Mesenchymal stem cell (in vitro differentiated cells and primary cell): ENCODE measurements at regions not wholly inside any gene's neighbourhood (a gene's known extent, or its start where the extent isn't known, plus 50 kb on each side); places are given as distances from the start of the nearest gene placed in this dataset.

Source experiments
- DNase-seq: peaks from one replicate; pipeline ENCODE4 v3.0.0-alpha.2; 2013
- H2AFZ ChIP-seq: one replicate; pipeline ENCODE4 v1.6.1; 2013; ENCODE audit warnings: low read depth, mild to moderate bottlenecking, control low read depth, inconsistent platforms, low read length, moderate library complexity
- H2AK5ac ChIP-seq: 2 replicates; pipeline ENCODE4 v1.6.1; 2013; ENCODE audit warnings: low read length, moderate library complexity, mild to moderate bottlenecking, inconsistent platforms; ENCODE audit not compliant: severe bottlenecking
- H2BK120ac ChIP-seq: one replicate; pipeline ENCODE4 v1.6.1; 2013; ENCODE audit warnings: low read depth, mild to moderate bottlenecking, inconsistent platforms, low read length, moderate library complexity
- H2BK12ac ChIP-seq, 2 experiments: one replicate each; pipeline ENCODE4 v1.6.1; 2013; ENCODE audit warnings: inconsistent platforms in 2 of 2, low read length in 2 of 2, mild to moderate bottlenecking in 2 of 2, moderate library complexity in 2 of 2, control low read depth in 1 of 2
- H2BK15ac ChIP-seq: one replicate; pipeline ENCODE4 v1.6.1; 2013; ENCODE audit warnings: mild to moderate bottlenecking, low read depth, inconsistent platforms; ENCODE audit not compliant: poor library complexity, severe bottlenecking
- H2BK5ac ChIP-seq: 2 replicates; pipeline ENCODE4 v1.6.1; 2013; ENCODE audit warnings: low read depth, mild to moderate bottlenecking, low read length, control low read depth, inconsistent platforms; ENCODE audit not compliant: poor library complexity, severe bottlenecking
- H3K14ac ChIP-seq, 2 experiments: one replicate each; pipeline ENCODE4 v1.6.1; 2013; ENCODE audit warnings: inconsistent platforms in 2 of 2, low read length in 2 of 2, control low read depth in 1 of 2, mild to moderate bottlenecking in 1 of 2, moderate library complexity in 1 of 2
- H3K18ac ChIP-seq, 2 experiments: one replicate each; pipeline ENCODE4 v1.6.1; 2013; ENCODE audit warnings: inconsistent platforms in 2 of 2, low read length in 2 of 2, control low read depth in 1 of 2, low read depth in 1 of 2, mild to moderate bottlenecking in 1 of 2
- H3K23ac ChIP-seq, 2 experiments: one replicate each; pipeline ENCODE4 v1.6.1; 2013; ENCODE audit warnings: inconsistent platforms in 2 of 2, low read length in 2 of 2, mild to moderate bottlenecking in 2 of 2, moderate library complexity in 2 of 2, control low read depth in 1 of 2
- H3K27ac ChIP-seq: 2 replicates; pipeline ENCODE4 v1.5.1; 2013; ENCODE audit warnings: mild to moderate bottlenecking, moderate library complexity, low read length, control low read depth, inconsistent platforms; ENCODE audit not compliant: poor library complexity, severe bottlenecking
- H3K27me3 ChIP-seq, 2 experiments: 2 replicates each; pipeline versions ENCODE4 v1.6.1 to v1.7.0; 2013; ENCODE audit warnings: low read length in 2 of 2, mild to moderate bottlenecking in 2 of 2, moderate library complexity in 2 of 2, control low read depth in 1 of 2, inconsistent platforms in 1 of 2; ENCODE audit not compliant: control insufficient read depth in 1 of 2, insufficient read depth in 1 of 2
- H3K36me3 ChIP-seq, 2 experiments: 2 replicates each; pipeline versions ENCODE4 v1.6.1 to v1.7.0; 2013; ENCODE audit warnings: low read length in 2 of 2, control low read depth in 1 of 2, inconsistent platforms in 1 of 2, low read depth in 1 of 2, mild to moderate bottlenecking in 1 of 2; ENCODE audit not compliant: insufficient read depth in 2 of 2, control insufficient read depth in 1 of 2
- H3K4ac ChIP-seq, 2 experiments: one replicate each; pipeline ENCODE4 v1.6.1; 2013; ENCODE audit warnings: inconsistent platforms in 2 of 2, low read length in 2 of 2, mild to moderate bottlenecking in 2 of 2, moderate library complexity in 2 of 2, control low read depth in 1 of 2, low read depth in 1 of 2
- H3K4me1 ChIP-seq: 2 replicates; pipeline ENCODE4 v1.6.1; 2013; ENCODE audit warnings: low read depth, low read length, control low read depth; ENCODE audit not compliant: control insufficient read depth, insufficient read depth
- H3K4me2 ChIP-seq: 2 replicates; pipeline ENCODE4 v1.6.1; 2013; ENCODE audit warnings: low read length, mild to moderate bottlenecking, inconsistent platforms; ENCODE audit not compliant: poor library complexity, severe bottlenecking
- H3K4me3 ChIP-seq, 2 experiments: 2 replicates each; pipeline versions ENCODE4 v1.5.1 to v1.7.0; 2013; ENCODE audit warnings: low read length in 2 of 2, mild to moderate bottlenecking in 2 of 2, control low read depth in 1 of 2, low read depth in 1 of 2; ENCODE audit not compliant: insufficient read depth in 1 of 2
- H3K79me1 ChIP-seq: replicated peaks from 2 replicates; pipeline ENCODE4 v1.6.1; 2013; ENCODE audit warnings: mild to moderate bottlenecking, control low read depth, low read length, inconsistent platforms; ENCODE audit not compliant: poor library complexity, severe bottlenecking
- H3K9ac ChIP-seq: 2 replicates; pipeline ENCODE4 v1.7.0; 2013; ENCODE audit warnings: mild to moderate bottlenecking, low read length, moderate library complexity
- H3K9me3 ChIP-seq: 2 replicates; pipeline ENCODE4 v1.7.0; 2013; ENCODE audit warnings: mild to moderate bottlenecking, low read length; ENCODE audit not compliant: control insufficient read depth
- H4K8ac ChIP-seq: one replicate; pipeline ENCODE4 v1.6.1; 2013; ENCODE audit warnings: inconsistent platforms, mild to moderate bottlenecking, low read length, moderate library complexity
- H4K91ac ChIP-seq: one replicate; pipeline ENCODE4 v1.6.1; 2013; ENCODE audit warnings: mild to moderate bottlenecking, low read length, inconsistent platforms
- WGBS: methylation state at CpG from one replicate; pipeline ENCODE4 v1.1.7; 2013; ENCODE audit warnings: mixed read lengths; 5-methylcytosine and 5-hydroxymethylcytosine counted together

GRCh38 chr4:20528508-20528907 is 171.8 kb upstream of the PACRGL start:
- no CpG with 5 or more reads among the region's 1 CpG for WGBS
- Histone ChIP-seq H2BK12ac (no peak overlapping the region), H3K18ac (no peak overlapping the region), H3K9me3 (no peaks in the 10 kb centered on the region), H3K79me1 (no peaks in the 10 kb centered on the region), H2BK5ac (no peak overlapping the region), H3K27ac (peak overlapping the region; percentile 96), H3K23ac (no peak overlapping the region), H2BK15ac (no peak overlapping the region), H2BK120ac (no peak overlapping the region), H4K8ac (no peak overlapping the region), H3K4ac (no peak overlapping the region), H3K14ac (no peak overlapping the region), H3K4me2 (no peak overlapping the region), H3K4me1 (peaks cover 5% of the 10 kb centered on the region), H2AK5ac (no peak overlapping the region), H4K91ac (no peak overlapping the region), H3K36me3 (peaks cover 0 to 44% of the 10 kb centered on the region in 2 experiments), H3K9ac (peak overlapping the region; percentile 34), H3K4me3 (no peak overlapping the region), H2AFZ (no peak overlapping the region), H3K27me3 (no peaks in the 10 kb centered on the region)
- DNase-seq, result peak; percentile 76

- Histone ChIP-seq H4K91ac (no peak overlapping the region), H3K27me3 (no peaks in the 10 kb centered on the region), H2AFZ (no peak overlapping the region), H3K4me2 (no peak overlapping the region), H2BK5ac (no peak overlapping the region), H3K18ac (no peak overlapping the region), H4K8ac (no peak overlapping the region), H3K4me1 (peaks cover 6% of the 10 kb centered on the region), H3K27ac (no peak overlapping the region), H2AK5ac (no peak overlapping the region), H3K9ac (no peak overlapping the region), H3K4ac (no peak overlapping the region), H3K79me1 (no peaks in the 10 kb centered on the region), H2BK15ac (no peak overlapping the region), H2BK120ac (no peak overlapping the region), H3K9me3 (no peaks in the 10 kb centered on the region), H3K36me3 (peaks cover 0 to 45% of the 10 kb centered on the region in 2 experiments), H3K23ac (no peak overlapping the region), H3K4me3 (no peak overlapping the region), H3K14ac (no peak overlapping the region), H2BK12ac (no peak overlapping the region)
- peak; percentile 86 for DNase-seq
- WGBS, result no CpG with 5 or more reads among the region's 1 CpG
These were observed 170.6 kb upstream of the PACRGL start for GRCh38 chr4:20529691-20530090.

DNA sequence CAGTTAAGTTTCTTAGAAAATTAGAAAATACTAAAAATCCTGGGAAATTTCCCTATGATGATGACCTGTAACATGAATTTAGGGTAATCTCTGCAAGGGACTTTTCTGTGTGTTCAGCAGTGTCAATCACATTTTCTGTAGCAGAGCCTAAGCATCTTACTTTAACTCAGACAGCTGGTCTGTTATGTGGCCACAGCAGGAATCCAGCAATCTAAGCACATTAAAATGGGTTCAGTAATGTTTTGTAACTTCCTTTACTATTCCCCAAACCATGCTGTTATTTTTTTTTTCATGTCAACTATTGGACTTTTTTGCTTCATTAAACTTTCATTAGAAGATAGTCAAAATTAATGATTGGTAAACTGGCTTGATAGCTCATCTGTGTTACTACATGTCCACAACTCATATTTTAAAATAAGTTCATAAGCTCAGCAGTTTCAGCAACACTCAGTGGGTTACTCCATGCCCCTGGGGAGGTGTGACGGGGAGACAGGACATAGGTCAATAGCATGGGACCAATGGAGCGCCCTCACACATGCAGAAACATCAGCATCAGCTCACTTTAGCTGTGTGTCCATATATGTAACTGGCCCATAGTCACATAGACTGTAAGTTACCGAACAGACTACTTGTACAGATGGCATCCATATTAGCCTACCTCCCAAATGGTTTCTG is 168.0 kb upstream of the PACRGL start:
- H3K4me3 ChIP-seq, result no peak overlapping the region
- no peak overlapping the region for H4K8ac ChIP-seq
- no peak overlapping the region for H3K23ac ChIP-seq
- H4K91ac ChIP-seq, result no peak overlapping the region
- 97% methylated on average over 3 of the region's 3 CpGs for WGBS
- peak overlapping the region in 1 of 2 experiments; percentile 18 for H3K18ac ChIP-seq
- H3K27me3 ChIP-seq, result no peaks in the 10 kb centered on the region
- H3K27ac ChIP-seq, result peak overlapping the region; percentile 91
- H3K9me3 ChIP-seq, result no peaks in the 10 kb centered on the region
- no peak overlapping the region for H2BK15ac ChIP-seq
- H3K4me1 ChIP-seq, result peaks cover 6% of the 10 kb centered on the region
- H2BK12ac ChIP-seq, result peak overlapping the region in 1 of 2 experiments; percentile 71
- no peak overlapping the region for H2BK120ac ChIP-seq
- peak overlapping the region; percentile 18 for H2AK5ac ChIP-seq
- no peak overlapping the region for H3K14ac ChIP-seq
- no peak overlapping the region for H3K9ac ChIP-seq
- no peaks in the 10 kb centered on the region for H3K79me1 ChIP-seq
- DNase-seq, result no peak
- peaks cover 0 to 58% of the 10 kb centered on the region in 2 experiments for H3K36me3 ChIP-seq
- no peak overlapping the region for H2AFZ ChIP-seq
- H3K4ac ChIP-seq, result peak overlapping the region in 1 of 2 experiments; percentile 67
- H3K4me2 ChIP-seq, result no peak overlapping the region
- no peak overlapping the region for H2BK5ac ChIP-seq

DNA sequence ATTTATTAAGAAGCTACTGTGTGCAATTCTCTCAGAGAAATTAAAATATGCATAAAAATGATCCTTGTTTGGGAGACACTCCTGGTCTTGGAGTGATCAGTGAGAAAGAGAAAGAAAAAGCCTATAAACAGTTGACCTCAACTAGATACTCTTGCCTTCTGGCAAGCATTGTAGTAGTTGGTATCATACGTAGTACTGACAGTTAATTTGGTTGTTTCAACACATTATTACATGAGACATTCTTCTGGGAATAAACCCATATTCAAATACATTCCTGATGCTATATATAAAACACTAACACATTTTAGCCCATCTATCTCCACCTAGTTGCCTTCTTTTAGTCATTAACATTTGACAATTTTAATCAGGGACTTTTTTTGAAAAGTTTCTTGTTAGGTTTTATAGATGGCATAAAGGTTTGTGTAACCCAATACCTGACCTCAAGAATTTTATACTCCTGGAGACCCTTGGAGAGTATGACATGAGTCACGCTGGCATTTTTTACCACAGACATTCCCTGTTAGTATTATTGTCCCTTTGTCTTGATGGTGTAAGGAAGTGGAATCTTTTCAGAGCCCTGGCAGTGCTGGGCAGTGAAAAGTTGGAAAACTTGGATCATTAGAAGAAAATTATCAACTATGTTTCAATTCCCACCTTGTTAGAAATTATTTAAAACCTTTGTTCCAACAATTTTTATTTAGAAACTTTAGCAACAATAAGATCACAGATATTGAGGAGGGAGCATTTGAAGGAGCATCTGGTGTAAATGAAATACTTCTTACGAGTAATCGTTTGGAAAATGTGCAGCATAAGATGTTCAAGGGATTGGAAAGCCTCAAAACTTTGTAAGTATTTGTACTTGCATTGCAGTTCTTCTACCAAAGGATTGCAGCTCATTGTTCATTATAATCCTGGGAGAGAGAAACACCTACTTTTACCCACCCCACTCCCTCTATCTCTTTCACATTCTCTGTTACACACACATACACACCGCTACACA is 167.1 kb upstream of the PACRGL start:
- Histone ChIP-seq H2BK12ac (no peak overlapping the region), H3K18ac (no peak overlapping the region), H2AFZ (no peak overlapping the region), H2BK15ac (no peak overlapping the region), H3K14ac (no peak overlapping the region), H4K91ac (no peak overlapping the region), H2BK120ac (no peak overlapping the region), H3K4me1 (peaks cover 6% of the 10 kb centered on the region), H2BK5ac (no peak overlapping the region), H3K27me3 (no peaks in the 10 kb centered on the region), H3K4me2 (no peak overlapping the region), H3K27ac (peak overlapping the region; percentile 91), H3K9me3 (no peaks in the 10 kb centered on the region), H3K9ac (no peak overlapping the region), H3K23ac (no peak overlapping the region), H3K4me3 (no peak overlapping the region), H3K4ac (no peak overlapping the region), H4K8ac (no peak overlapping the region), H2AK5ac (no peak overlapping the region), H3K36me3 (peaks cover 0 to 58% of the 10 kb centered on the region in 2 experiments), H3K79me1 (no peaks in the 10 kb centered on the region)
- DNase-seq, result no peak
- 97% methylated on average over 3 of the region's 5 CpGs for WGBS
